Tibial artery (tissue), 4 donors: ENCODE measurements at regions not wholly inside any gene's neighbourhood (a gene's known extent, or its start where the extent isn't known, plus 50 kb on each side); places are given as distances from the start of the nearest gene placed in this dataset.

Source experiments
- DNase-seq, 2 donors: peaks; one replicate each; pipeline ENCODE4 v3.0.0-alpha.2; 2019
- H3K27ac ChIP-seq, 2 donors: fragments of 200-600 bp; sonication (generic) in 1 of 2; 1 replicate in 1 of 2; 2 replicates in 1 of 2; pipeline ENCODE4 v1.5.1; 2018 to 2019; ENCODE audit warnings: mild to moderate bottlenecking in 1 of 2
- H3K27me3 ChIP-seq, 2 donors: fragments of 200-600 bp; sonication (generic) in 1 of 2; one replicate each; pipeline versions ENCODE4 v1.5.1 to v1.6.0; 2016 to 2019
- H3K36me3 ChIP-seq, 3 donors: fragments of 200-600 bp; sonication (generic) in 2 of 3; one replicate each; pipeline ENCODE4 v1.5.1; 2016 to 2019; ENCODE audit warnings: mild to moderate bottlenecking in 2 of 3
- H3K4me1 ChIP-seq, 4 donors: fragments of 200-600 bp; sonication (generic) in 2 of 4; 1 replicate in 3 of 4; 2 replicates in 1 of 4; pipeline ENCODE4 v1.5.1; 2016 to 2019
- H3K4me3 ChIP-seq, 2 donors: fragments of 200-600 bp; sonication (generic) in 1 of 2; 1 replicate in 1 of 2; 2 replicates in 1 of 2; pipeline ENCODE4 v1.5.1; 2018 to 2019; ENCODE audit warnings: mild to moderate bottlenecking in 2 of 2
- H3K9me3 ChIP-seq, 3 donors: fragments of 200-600 bp; sonication (generic) in 1 of 3; one replicate each; pipeline ENCODE4 v1.5.1; 2016 to 2019
- CTCF ChIP-seq, 2 experiments: fragments of 200-600 bp in 1 of 2; fragments of 450-650 bp in 1 of 2; IDR thresholded peaks; one replicate each; pipeline ENCODE4 v1.5.1; 2017 to 2019; ENCODE audit warnings: antibody characterized with exemption in 2 of 2, mild to moderate bottlenecking in 1 of 2, moderate library complexity in 1 of 2
- intact Hi-C: fragments of 100-400 bp; cut with DNase I; formaldehyde crosslinking; loops from one replicate; pipeline ENCODE4 v1.15.0; 2023; ENCODE audit warnings: low total_unique reads

DNA sequence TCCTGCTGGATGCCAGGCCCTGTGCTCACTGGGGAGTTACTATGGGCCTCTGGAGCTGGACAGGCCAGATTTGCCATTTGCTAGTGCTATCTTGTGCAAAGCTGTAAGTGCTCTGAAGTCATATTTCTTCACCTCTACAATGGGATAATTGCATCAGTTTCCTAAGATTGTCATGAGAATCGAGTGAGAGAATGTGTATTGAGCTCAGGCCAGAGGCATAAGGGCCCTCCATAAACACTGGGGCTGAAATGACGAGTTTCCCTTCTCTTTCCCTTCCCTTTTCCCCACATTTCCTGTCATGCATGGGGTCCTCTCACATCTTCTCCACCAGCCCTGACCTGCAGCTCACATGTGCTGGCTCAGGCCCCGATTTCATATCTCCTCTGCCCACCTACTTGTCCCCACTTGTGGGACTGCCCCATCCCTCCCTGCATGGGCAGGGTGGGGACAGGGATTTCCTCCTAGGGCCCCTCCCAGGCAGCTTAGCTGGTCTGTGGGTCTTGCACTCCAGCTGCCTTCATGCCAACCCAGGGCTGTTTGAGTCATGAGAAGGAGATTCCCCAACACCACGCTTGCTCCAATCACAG lies 358.8 kb downstream of the MID1IP1 start:
- DNase-seq, result no peak
- Histone ChIP-seq H3K27me3 (no peaks in the 10 kb centered on the region), H3K36me3 (no peaks in the 10 kb centered on the region), H3K27ac (no peak overlapping the region), H3K9me3 (no peaks in the 10 kb centered on the region), H3K4me3 (no peak overlapping the region), H3K4me1 (peaks cover 0 to 4% (median 0%) of the 10 kb centered on the region in 4 donors)
- intact Hi-C loops, result no loop called here
- no peak for TF ChIP-seq CTCF (IDR thresholded peaks at IDR 0.05)

- no peak overlapping the region for H3K27ac ChIP-seq
- DNase-seq, result no peak
- TF ChIP-seq CTCF (IDR thresholded peaks at IDR 0.05), result no peak
- no peak overlapping the region for H3K4me3 ChIP-seq
- no peaks in the 10 kb centered on the region for H3K36me3 ChIP-seq
- no peaks in the 10 kb centered on the region for H3K9me3 ChIP-seq
- H3K27me3 ChIP-seq, result no peaks in the 10 kb centered on the region
- H3K4me1 ChIP-seq, result peaks cover 0 to 4% (median 0%) of the 10 kb centered on the region in 4 donors
- intact Hi-C loops, result no loop called here
These were observed 360.5 kb downstream of the MID1IP1 start for GRCh38 chrX:39161611-39162255.

DNA sequence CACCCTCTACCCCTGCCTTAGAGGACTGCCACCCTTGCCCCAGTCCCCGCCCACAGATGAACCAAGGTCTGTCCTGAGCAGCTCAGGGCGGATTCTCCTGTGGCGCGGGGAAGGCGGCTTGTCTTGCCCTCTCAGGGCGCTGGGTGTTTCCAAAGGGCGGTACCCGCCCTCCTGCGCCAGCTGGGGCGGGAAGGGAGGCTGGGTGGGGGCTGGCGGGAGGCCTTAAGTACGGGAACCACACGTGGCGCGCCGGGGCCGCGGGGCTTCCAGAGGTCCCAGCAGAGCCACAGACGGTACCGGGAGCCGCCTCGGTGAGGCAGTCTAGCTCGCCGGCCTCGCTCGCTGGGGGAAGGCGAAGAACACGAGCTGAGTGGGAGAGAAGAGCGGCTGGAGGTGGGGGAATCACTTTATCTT lies 361.1 kb downstream of the MID1IP1 start:
- H3K27me3 ChIP-seq, result no peaks in the 10 kb centered on the region

GRCh38 chrX:39163581-39164126 lies 362.4 kb downstream of the MID1IP1 start:
- Histone ChIP-seq H3K27me3 (no peaks in the 10 kb centered on the region), H3K4me3 (no peak overlapping the region), H3K4me1 (no peaks in the 10 kb centered on the region), H3K36me3 (no peaks in the 10 kb centered on the region), H3K27ac (no peak overlapping the region), H3K9me3 (no peaks in the 10 kb centered on the region)
- no peak for TF ChIP-seq CTCF (IDR thresholded peaks at IDR 0.05)
- intact Hi-C loops, result no loop called here
- DNase-seq, result no peak

More for the DNA sequence above, 361.1 kb downstream of the MID1IP1 start:
- intact Hi-C loops, result no loop called here
- Histone ChIP-seq H3K36me3 (no peaks in the 10 kb centered on the region), H3K9me3 (no peaks in the 10 kb centered on the region), H3K4me1 (peaks cover 0 to 4% (median 0%) of the 10 kb centered on the region in 4 donors), H3K27ac (no peak overlapping the region), H3K4me3 (peak overlapping the region; percentile 18 to 29)
- peak in 1 of 2 experiments; percentile 23 for TF ChIP-seq CTCF (IDR thresholded peaks at IDR 0.05)
- DNase-seq, result no peak

GRCh38 chrX:39164212-39164611 lies 363.0 kb downstream of the MID1IP1 start:
- H3K4me1 ChIP-seq, result no peaks in the 10 kb centered on the region
- DNase-seq, result no peak
- H3K36me3 ChIP-seq, result no peaks in the 10 kb centered on the region
- TF ChIP-seq CTCF (IDR thresholded peaks at IDR 0.05), result no peak
- no peak overlapping the region for H3K4me3 ChIP-seq
- no peak overlapping the region for H3K27ac ChIP-seq
- no peaks in the 10 kb centered on the region for H3K9me3 ChIP-seq
- intact Hi-C loops, result no loop called here
- H3K27me3 ChIP-seq, result no peaks in the 10 kb centered on the region
